DOHH2 (cell line): ENCODE measurements at regions not wholly inside any gene's neighbourhood (a gene's known extent, or its start where the extent isn't known, plus 50 kb on each side); places are given as distances from the start of the nearest gene placed in this dataset.

Experiments used
- H3F3A ChIP-seq: fragments of 200-600 bp; sonication (generic), shearing (Covaris generic); 2 replicates; pipeline ENCODE4 v1.6.0; 2016; ENCODE audit warnings: antibody characterized with exemption, mild to moderate bottlenecking; ENCODE audit not compliant: control insufficient read depth, insufficient read depth
- H3K27ac ChIP-seq: fragments of 200-600 bp; sonication (generic); 2 replicates; pipeline ENCODE4 v1.5.1; 2014; ENCODE audit warnings: low read depth, mild to moderate bottlenecking, low read length, moderate library complexity
- H3K27me3 ChIP-seq: fragments of 200-600 bp; sonication (generic); 2 replicates; pipeline ENCODE4 v1.6.1; 2014; ENCODE audit warnings: mild to moderate bottlenecking, low read length, mixed read lengths; ENCODE audit not compliant: control insufficient read depth
- H3K36me3 ChIP-seq: fragments of 200-600 bp; sonication (generic); 2 replicates; pipeline ENCODE4 v1.6.1; 2014; ENCODE audit warnings: mild to moderate bottlenecking, low read length, moderate library complexity, mixed read lengths; ENCODE audit not compliant: control insufficient read depth
- H3K4me1 ChIP-seq: fragments of 200-600 bp; sonication (generic); 2 replicates; pipeline ENCODE4 v1.6.1; 2014; ENCODE audit warnings: mild to moderate bottlenecking, low read length, mixed read lengths; ENCODE audit not compliant: control insufficient read depth
- H3K4me2 ChIP-seq: fragments of 200-600 bp; sonication (generic); 2 replicates; pipeline ENCODE4 v1.6.0; 2014; ENCODE audit warnings: mild to moderate bottlenecking, low read length, moderate library complexity
- H3K4me3 ChIP-seq: fragments of 200-600 bp; sonication (generic); 2 replicates; pipeline ENCODE4 v1.5.1; 2014; ENCODE audit warnings: mild to moderate bottlenecking, low read length, mixed read lengths
- H3K79me2 ChIP-seq: fragments of 200-600 bp; sonication (generic); 2 replicates; pipeline ENCODE4 v1.6.1; 2014; ENCODE audit warnings: mild to moderate bottlenecking, low read length, mixed read lengths; ENCODE audit not compliant: control insufficient read depth
- H3K9me2 ChIP-seq: fragments of 200-600 bp; sonication (generic); replicated peaks from 2 replicates; pipeline ENCODE4 v1.6.1; 2014; ENCODE audit warnings: mild to moderate bottlenecking, low read length, mixed read lengths; ENCODE audit not compliant: control insufficient read depth
- H3K9me3 ChIP-seq: fragments of 200-600 bp; sonication (generic); 2 replicates; pipeline ENCODE4 v1.6.1; 2014; ENCODE audit warnings: antibody characterized with exemption, low read length, mixed read lengths; ENCODE audit not compliant: control insufficient read depth, insufficient read depth
- H4K20me1 ChIP-seq: fragments of 200-600 bp; sonication (generic); 2 replicates; pipeline ENCODE4 v1.6.0; 2014; ENCODE audit warnings: low read depth, mild to moderate bottlenecking, antibody characterized with exemption, low read length, moderate library complexity; ENCODE audit not compliant: control insufficient read depth, insufficient read depth
- EZH2phosphoT487 ChIP-seq: fragments of 200-600 bp; sonication (generic); IDR thresholded peaks from 2 replicates; pipeline ENCODE4 v1.6.1; 2017; ENCODE audit warnings: borderline replicate concordance, mild to moderate bottlenecking, antibody characterized with exemption, low read length, moderate library complexity, mixed read lengths
- TF ChIP-seq, protein P1 (sequence below): fragments of 200-600 bp; sonication (generic); IDR thresholded peaks from one replicate; pipeline ENCODE4 v1.5.1; 2014; ENCODE audit warnings: antibody characterized with exemption, mild to moderate bottlenecking, low read depth, low read length; ENCODE audit not compliant: poor library complexity, severe bottlenecking

DNA sequence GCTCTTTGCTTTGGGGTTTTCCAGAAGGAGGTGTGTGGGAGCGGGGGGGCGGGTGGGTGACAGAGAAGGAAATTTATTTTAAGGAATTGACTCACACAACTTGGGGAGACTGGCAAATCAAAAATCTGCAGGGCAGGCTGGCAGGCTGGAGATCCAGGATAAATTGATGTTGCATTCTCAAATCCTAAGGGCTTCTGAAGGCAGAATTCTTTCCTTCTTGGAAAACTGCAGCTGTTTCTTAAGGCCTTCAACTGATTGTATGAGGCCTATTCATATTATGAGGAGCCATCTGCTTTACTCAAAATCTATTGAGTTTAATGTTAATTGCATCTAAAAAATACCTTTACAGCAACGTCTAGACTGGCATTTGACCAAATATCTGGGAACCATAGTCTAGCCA lies 1528.8 kb upstream of the LRRTM3 start:
- Histone ChIP-seq H3K4me3 (no peak overlapping the region), H3K4me2 (no peak overlapping the region), H3K9me3 (no peaks in the 10 kb centered on the region), H3K27ac (no peak overlapping the region), H3K36me3 (no peaks in the 10 kb centered on the region), H4K20me1 (no peaks in the 10 kb centered on the region), H3K27me3 (no peaks in the 10 kb centered on the region), H3K9me2 (no peaks in the 10 kb centered on the region), H3F3A (no peaks in the 10 kb centered on the region), H3K4me1 (no peaks in the 10 kb centered on the region), H3K79me2 (no peaks in the 10 kb centered on the region)
- TF ChIP-seq EZH2phosphoT487 = no peak
- TF ChIP-seq, protein P1, sequence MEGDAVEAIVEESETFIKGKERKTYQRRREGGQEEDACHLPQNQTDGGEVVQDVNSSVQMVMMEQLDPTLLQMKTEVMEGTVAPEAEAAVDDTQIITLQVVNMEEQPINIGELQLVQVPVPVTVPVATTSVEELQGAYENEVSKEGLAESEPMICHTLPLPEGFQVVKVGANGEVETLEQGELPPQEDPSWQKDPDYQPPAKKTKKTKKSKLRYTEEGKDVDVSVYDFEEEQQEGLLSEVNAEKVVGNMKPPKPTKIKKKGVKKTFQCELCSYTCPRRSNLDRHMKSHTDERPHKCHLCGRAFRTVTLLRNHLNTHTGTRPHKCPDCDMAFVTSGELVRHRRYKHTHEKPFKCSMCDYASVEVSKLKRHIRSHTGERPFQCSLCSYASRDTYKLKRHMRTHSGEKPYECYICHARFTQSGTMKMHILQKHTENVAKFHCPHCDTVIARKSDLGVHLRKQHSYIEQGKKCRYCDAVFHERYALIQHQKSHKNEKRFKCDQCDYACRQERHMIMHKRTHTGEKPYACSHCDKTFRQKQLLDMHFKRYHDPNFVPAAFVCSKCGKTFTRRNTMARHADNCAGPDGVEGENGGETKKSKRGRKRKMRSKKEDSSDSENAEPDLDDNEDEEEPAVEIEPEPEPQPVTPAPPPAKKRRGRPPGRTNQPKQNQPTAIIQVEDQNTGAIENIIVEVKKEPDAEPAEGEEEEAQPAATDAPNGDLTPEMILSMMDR = no peak

DNA sequence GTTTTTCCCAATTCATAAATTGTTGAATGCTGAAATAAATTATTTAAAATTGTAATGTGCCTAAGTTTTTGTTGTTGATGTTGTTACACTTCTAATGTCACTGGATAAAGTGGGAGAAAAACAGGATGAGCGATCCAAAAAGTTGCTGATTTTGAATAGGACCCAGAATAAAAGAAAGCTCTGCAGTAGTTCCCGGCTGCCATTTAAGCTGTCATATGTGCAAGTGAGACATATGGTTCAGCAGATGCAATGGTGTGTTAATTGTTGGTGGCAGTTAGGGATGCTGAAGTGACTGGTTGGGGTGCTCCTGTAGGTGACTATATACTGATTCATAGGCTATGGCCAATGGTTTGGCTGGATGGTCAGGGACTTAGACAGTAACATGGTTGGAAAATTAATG lies 1517.4 kb upstream of the LRRTM3 start:
- H3K27me3 ChIP-seq = no peaks in the 10 kb centered on the region
- no peaks in the 10 kb centered on the region for H3F3A ChIP-seq
- no peaks in the 10 kb centered on the region for H3K79me2 ChIP-seq
- no peaks in the 10 kb centered on the region for H3K9me3 ChIP-seq
- no peaks in the 10 kb centered on the region for H3K4me1 ChIP-seq
- no peaks in the 10 kb centered on the region for H3K36me3 ChIP-seq
- no peak overlapping the region for H3K4me3 ChIP-seq
- no peaks in the 10 kb centered on the region for H3K9me2 ChIP-seq
- H3K27ac ChIP-seq = no peak overlapping the region
- H4K20me1 ChIP-seq = no peaks in the 10 kb centered on the region
- TF ChIP-seq, protein P1 = no peak
- TF ChIP-seq EZH2phosphoT487 = no peak
- no peak overlapping the region for H3K4me2 ChIP-seq

DNA sequence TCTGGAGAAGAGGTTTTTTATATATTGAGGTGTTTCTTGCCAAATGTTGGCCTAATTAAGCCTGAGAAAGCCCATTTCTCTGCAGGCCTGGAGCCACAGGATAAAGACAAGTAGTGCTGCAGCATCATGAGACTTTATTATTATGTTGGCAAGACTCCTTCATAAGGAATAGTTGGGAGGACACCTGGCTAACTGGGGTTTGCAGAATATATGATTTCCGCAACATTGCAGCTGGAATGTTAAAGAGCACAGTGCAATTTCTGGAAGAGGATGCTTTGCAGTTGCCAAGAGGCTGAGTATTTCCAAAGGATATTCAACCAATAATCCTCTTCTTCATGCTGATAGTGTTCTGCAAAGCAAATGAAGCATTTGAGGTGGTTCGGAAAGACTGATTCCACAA lies 1512.8 kb upstream of the LRRTM3 start:
- Histone ChIP-seq H3K79me2 (no peaks in the 10 kb centered on the region), H4K20me1 (no peaks in the 10 kb centered on the region), H3F3A (no peaks in the 10 kb centered on the region), H3K4me3 (no peak overlapping the region), H3K4me2 (no peak overlapping the region), H3K4me1 (no peaks in the 10 kb centered on the region), H3K9me2 (no peaks in the 10 kb centered on the region), H3K9me3 (no peaks in the 10 kb centered on the region), H3K27me3 (no peaks in the 10 kb centered on the region), H3K27ac (no peak overlapping the region), H3K36me3 (no peaks in the 10 kb centered on the region)
- TF ChIP-seq, protein P1 = no peak
- TF ChIP-seq EZH2phosphoT487 = no peak

DNA sequence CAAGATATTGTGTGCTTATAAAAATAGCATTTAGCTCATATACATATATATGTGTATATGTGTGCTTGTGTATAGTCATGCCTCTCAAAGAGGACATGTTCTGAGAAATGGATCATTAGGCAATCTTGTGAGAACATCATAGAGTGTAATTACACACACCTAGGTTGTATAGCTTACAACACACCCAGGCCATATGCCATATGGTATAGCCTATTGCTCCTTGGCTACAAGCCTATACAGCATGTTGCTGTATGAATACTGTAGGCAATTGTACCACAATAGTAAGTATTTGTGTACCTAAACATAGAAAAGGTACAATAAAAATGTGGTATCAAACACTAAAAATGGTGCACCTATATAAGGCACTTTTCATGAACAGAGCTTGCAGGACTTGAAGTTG lies 1510.5 kb upstream of the LRRTM3 start:
- Histone ChIP-seq H3K9me3 (no peaks in the 10 kb centered on the region), H3K27ac (no peak overlapping the region), H3K4me1 (no peaks in the 10 kb centered on the region), H3K4me2 (no peak overlapping the region), H4K20me1 (no peaks in the 10 kb centered on the region), H3K36me3 (no peaks in the 10 kb centered on the region), H3K9me2 (no peaks in the 10 kb centered on the region), H3K4me3 (no peak overlapping the region), H3K27me3 (no peaks in the 10 kb centered on the region), H3F3A (no peaks in the 10 kb centered on the region), H3K79me2 (no peaks in the 10 kb centered on the region)
- no peak for TF ChIP-seq EZH2phosphoT487
- TF ChIP-seq, protein P1 = no peak
